GM23248 (cell line): ENCODE measurements at regions not wholly inside any gene's neighbourhood (a gene's known extent, or its start where the extent isn't known, plus 50 kb on each side); places are given as distances from the start of the nearest gene placed in this dataset.

ENCODE experiments used
- EZH2 ChIP-seq: fragments of 200-600 bp; sonication (generic); IDR thresholded peaks from 2 replicates; pipeline ENCODE4 v1.6.1; 2018; ENCODE audit warnings: antibody characterized with exemption, mild to moderate bottlenecking; ENCODE audit not compliant: insufficient read depth, poor library complexity, severe bottlenecking
- EZH2phosphoT487 ChIP-seq: fragments of 200-600 bp; sonication (generic); IDR thresholded peaks from 2 replicates; pipeline ENCODE4 v1.6.1; 2018; ENCODE audit warnings: antibody characterized with exemption, moderate library complexity, mild to moderate bottlenecking, low read depth; ENCODE audit not compliant: insufficient read depth

GRCh38 chr18:67104700-67105284 is 411.7 kb downstream of the DSEL start:
- no peak for TF ChIP-seq EZH2phosphoT487
- TF ChIP-seq EZH2 = no peak
